ENCODE measurements at regions not wholly inside any gene's neighbourhood (a gene's known extent, or its start where the extent isn't known, plus 50 kb on each side); places are given as distances from the start of the nearest gene placed in this dataset.

DNA sequence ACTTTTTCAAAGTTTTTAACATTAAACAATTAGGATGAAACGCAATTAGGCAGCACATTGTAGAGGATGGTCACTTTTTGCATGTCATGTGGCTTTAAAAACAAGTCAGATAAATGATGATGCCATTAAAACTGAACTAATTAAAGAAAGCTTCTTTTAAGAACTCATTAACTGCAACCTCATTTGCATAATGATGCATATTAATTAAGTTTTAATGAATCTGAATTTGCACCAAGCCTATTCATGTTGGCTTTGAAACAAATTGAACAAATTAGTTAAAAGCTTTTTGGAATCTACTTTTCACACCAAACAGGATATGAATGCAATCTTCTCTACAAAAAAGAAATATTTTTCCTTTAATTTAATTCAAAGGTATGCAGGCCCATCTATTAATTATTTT, 499.0 kb downstream of the VRK1 start:
- Histone ChIP-seq H3K27ac (ENCODE audit: low read depth, low read length) (no peak overlapping the region), H3K27me3 (ENCODE audit: control insufficient read depth, insufficient read depth, low read length, poor library complexity, severe bottlenecking) (no peaks in the 10 kb centered on the region), H3K9me3 (ENCODE audit: control insufficient read depth, low read length) (no peaks in the 10 kb centered on the region), H3K36me3 (ENCODE audit: control insufficient read depth, insufficient read depth, low read length) (no peaks in the 10 kb centered on the region), H3K9ac (ENCODE audit: extremely low read depth, low read length, poor library complexity, severe bottlenecking) (no peak overlapping the region), H3K4me1 (ENCODE audit: control insufficient read depth, insufficient read depth, low read length) (no peaks in the 10 kb centered on the region), H3K4me3 (ENCODE audit: low read length) (no peak overlapping the region)
- Mint-ChIP-seq H3K4me1 (peaks cover 2% of the 10 kb centered on the region), H3K27ac (no peak overlapping the region), H3K4me3 (no peak overlapping the region), H3K27me3 (ENCODE audit: insufficient read depth) (peaks cover 2% of the 10 kb centered on the region), H3K36me3 (ENCODE audit: low read depth) (no peaks in the 10 kb centered on the region), H3K9me3 (no peaks in the 10 kb centered on the region)
- DNase-seq = no peak
- 100% methylated on average over 1 of the region's 1 CpG for WGBS, 2 experiments (ENCODE audit: insufficient coverage in 1 of 2, insufficient read length in 1 of 2)
- TF ChIP-seq, protein P1, sequence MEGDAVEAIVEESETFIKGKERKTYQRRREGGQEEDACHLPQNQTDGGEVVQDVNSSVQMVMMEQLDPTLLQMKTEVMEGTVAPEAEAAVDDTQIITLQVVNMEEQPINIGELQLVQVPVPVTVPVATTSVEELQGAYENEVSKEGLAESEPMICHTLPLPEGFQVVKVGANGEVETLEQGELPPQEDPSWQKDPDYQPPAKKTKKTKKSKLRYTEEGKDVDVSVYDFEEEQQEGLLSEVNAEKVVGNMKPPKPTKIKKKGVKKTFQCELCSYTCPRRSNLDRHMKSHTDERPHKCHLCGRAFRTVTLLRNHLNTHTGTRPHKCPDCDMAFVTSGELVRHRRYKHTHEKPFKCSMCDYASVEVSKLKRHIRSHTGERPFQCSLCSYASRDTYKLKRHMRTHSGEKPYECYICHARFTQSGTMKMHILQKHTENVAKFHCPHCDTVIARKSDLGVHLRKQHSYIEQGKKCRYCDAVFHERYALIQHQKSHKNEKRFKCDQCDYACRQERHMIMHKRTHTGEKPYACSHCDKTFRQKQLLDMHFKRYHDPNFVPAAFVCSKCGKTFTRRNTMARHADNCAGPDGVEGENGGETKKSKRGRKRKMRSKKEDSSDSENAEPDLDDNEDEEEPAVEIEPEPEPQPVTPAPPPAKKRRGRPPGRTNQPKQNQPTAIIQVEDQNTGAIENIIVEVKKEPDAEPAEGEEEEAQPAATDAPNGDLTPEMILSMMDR (conservative IDR thresholded peaks at IDR 0.05) = no peak

DNA sequence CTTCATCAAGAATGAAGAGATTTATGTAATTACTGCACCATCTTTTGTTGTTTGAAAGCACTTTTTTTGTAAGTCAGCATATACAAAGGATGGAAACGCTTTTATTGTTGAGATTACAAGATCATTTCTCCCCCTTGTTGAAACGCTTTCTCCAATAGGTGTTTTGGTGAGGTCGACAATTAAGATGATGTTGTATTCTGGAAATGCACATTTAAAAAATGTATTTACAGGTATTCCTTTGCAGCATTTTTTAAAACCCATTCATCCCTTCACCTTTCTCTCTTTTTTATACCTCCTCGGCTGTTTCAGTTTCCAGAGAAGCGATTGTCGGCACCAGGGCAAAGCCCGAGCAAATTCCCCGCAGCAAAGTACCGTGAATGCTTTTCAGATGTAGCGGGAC, 499.9 kb downstream of the VRK1 start:
- no peaks in the 10 kb centered on the region for H3K9me3 ChIP-seq (ENCODE audit: control insufficient read depth, low read length)
- H3K9me3 Mint-ChIP-seq = no peaks in the 10 kb centered on the region
- H3K27ac ChIP-seq (ENCODE audit: low read depth, low read length) = no peak overlapping the region
- H3K4me1 Mint-ChIP-seq = peaks cover 7% of the 10 kb centered on the region
- TF ChIP-seq, protein P1 (conservative IDR thresholded peaks at IDR 0.05) = no peak
- no peaks in the 10 kb centered on the region for H3K27me3 ChIP-seq (ENCODE audit: control insufficient read depth, insufficient read depth, low read length, poor library complexity, severe bottlenecking)
- H3K4me1 ChIP-seq (ENCODE audit: control insufficient read depth, insufficient read depth, low read length) = no peaks in the 10 kb centered on the region
- no peak for DNase-seq
- no peak overlapping the region for H3K9ac ChIP-seq (ENCODE audit: extremely low read depth, low read length, poor library complexity, severe bottlenecking)
- no peak overlapping the region for H3K4me3 ChIP-seq (ENCODE audit: low read length)
- no peak overlapping the region for H3K4me3 Mint-ChIP-seq
- H3K27me3 Mint-ChIP-seq (ENCODE audit: insufficient read depth) = peaks cover 2% of the 10 kb centered on the region
- WGBS, 2 experiments (ENCODE audit: insufficient coverage in 1 of 2, insufficient read length in 1 of 2) = 83 to 98% methylated on average over 6 to 9 of the region's 10 CpGs
- no peak overlapping the region for H3K27ac Mint-ChIP-seq
- H3K36me3 ChIP-seq (ENCODE audit: control insufficient read depth, insufficient read depth, low read length) = no peaks in the 10 kb centered on the region
- H3K36me3 Mint-ChIP-seq (ENCODE audit: low read depth) = no peaks in the 10 kb centered on the region

DNA sequence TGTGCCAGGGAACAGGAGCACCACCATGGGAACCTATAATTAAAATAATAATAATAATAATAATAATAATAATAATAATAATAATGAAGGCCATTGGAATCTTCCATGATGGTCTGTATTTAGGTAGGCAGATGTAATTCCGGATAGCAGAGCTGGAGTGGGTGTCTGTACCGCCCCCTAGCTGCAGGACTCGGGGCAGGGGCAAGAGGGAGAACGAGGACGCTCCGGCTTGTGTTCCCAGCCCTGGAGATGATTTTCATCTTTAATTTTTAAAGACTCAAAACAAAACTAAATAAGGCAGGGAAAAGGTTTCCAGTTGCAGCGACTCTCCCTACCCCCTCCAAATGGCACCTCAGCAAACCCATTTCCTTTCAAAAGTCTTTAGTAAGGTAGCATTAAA, 501.1 kb downstream of the VRK1 start:
- Mint-ChIP-seq H3K36me3 (ENCODE audit: low read depth) (no peaks in the 10 kb centered on the region), H3K4me1 (peaks cover 10% of the 10 kb centered on the region), H3K27me3 (ENCODE audit: insufficient read depth) (peaks cover 2% of the 10 kb centered on the region), H3K4me3 (no peak overlapping the region), H3K27ac (no peak overlapping the region), H3K9me3 (no peaks in the 10 kb centered on the region)
- Histone ChIP-seq H3K27ac (ENCODE audit: low read depth, low read length) (no peak overlapping the region), H3K4me3 (ENCODE audit: low read length) (no peak overlapping the region), H3K4me1 (ENCODE audit: control insufficient read depth, insufficient read depth, low read length) (no peaks in the 10 kb centered on the region), H3K9me3 (ENCODE audit: control insufficient read depth, low read length) (no peaks in the 10 kb centered on the region), H3K36me3 (ENCODE audit: control insufficient read depth, insufficient read depth, low read length) (no peaks in the 10 kb centered on the region), H3K27me3 (ENCODE audit: control insufficient read depth, insufficient read depth, low read length, poor library complexity, severe bottlenecking) (no peaks in the 10 kb centered on the region), H3K9ac (ENCODE audit: extremely low read depth, low read length, poor library complexity, severe bottlenecking) (no peak overlapping the region)
- TF ChIP-seq, protein P1 (conservative IDR thresholded peaks at IDR 0.05) = peak; percentile 88
- DNase-seq = peak; percentile 87
- whole genome bisulfite sequencing, 2 experiments (ENCODE audit: insufficient coverage in 1 of 2, insufficient read length in 1 of 2) = 76% methylated on average over 7 of the region's 7 CpGs; no CpG with 5 or more reads in 1 of the 2 experiments

Data from endodermal cell (in vitro differentiated cells).